NCI-H1694 (cell line): ENCODE measurements at regions not wholly inside any gene's neighbourhood (a gene's known extent, or its start where the extent isn't known, plus 50 kb on each side); places are given as distances from the start of the nearest gene placed in this dataset.
"Not testable (repeated sequence)": the region's sequence is repeated elsewhere in the genome, so short reads cannot be mapped to it uniquely, and the experiment has no call there.

ENCODE experiments used
- DNase-seq: peaks from one replicate; lab custom pipeline; 2025; lab: John Stamatoyannopoulos, UW

- no peak for DNase-seq
Observed at GRCh38 chr17:53046781-53047180, 775.9 kb upstream of the KIF2B start.

- DNase-seq, result no peak
Observed at GRCh38 chr17:53039981-53040380, 782.7 kb upstream of the KIF2B start.

DNA sequence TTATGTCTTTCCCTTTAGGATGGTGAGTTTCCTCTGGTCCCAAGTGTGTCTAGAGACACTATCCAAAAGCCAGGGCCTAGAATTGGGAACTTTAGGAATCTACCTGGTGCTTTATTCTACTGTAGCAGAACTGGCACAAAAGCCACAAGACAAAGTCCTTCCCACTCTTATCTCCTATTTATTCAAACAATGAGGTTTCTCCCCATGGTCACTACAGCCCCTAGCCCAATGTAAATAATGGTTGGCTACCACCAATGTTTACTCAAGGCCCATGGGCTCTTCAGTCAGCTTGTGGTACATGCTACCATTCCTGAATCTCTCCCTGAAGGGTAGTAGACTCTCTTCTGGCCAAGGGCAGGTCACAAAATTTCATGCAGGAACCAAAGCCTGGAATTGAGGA is 789.4 kb upstream of the KIF2B start:
- no peak for DNase-seq

- peak; percentile 75 for DNase-seq
Observed at GRCh38 chr17:53032861-53033271, 789.9 kb upstream of the KIF2B start.

- no peak for DNase-seq
Observed at GRCh38 chr17:53017227-53017626, 805.5 kb upstream of the KIF2B start.

DNA sequence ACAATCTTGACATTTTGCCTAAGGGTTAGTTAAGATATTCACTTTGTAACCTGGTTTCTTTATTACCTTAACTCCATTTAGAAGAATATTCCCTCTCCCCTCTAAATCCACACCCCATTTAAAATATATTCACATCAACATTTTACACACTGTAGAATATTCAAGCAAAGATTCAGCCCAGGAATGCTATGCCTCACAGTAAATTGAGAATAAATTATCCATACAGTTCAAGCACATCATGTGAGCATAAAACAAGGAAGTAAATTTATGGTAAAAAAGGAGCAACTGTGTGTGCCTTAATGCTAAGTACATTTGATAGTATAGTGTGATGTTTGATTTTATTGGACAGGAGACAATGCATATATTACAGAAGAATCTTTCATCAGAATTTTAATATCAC is 806.6 kb upstream of the KIF2B start:
- DNase-seq, result no peak

DNA sequence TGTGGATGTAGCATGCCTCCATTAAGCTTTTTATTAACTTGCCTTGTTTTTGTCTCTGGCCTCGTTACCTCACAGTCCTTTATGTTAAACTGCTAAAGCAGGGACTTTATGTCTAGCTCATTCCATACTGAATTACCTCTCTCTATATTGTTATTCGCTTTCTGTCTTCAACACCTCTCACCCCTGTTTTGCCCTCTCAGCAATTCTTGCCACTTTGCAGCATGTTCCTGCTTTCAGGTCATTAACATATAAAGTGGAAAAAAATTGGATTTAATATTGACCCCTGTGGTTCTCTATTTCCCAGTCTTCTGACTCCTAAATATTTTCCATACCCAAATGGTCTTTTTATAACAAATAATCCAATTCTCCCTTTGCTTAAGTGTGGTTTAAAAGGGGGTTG is 810.4 kb upstream of the KIF2B start:
- DNase-seq, result no peak

DNA sequence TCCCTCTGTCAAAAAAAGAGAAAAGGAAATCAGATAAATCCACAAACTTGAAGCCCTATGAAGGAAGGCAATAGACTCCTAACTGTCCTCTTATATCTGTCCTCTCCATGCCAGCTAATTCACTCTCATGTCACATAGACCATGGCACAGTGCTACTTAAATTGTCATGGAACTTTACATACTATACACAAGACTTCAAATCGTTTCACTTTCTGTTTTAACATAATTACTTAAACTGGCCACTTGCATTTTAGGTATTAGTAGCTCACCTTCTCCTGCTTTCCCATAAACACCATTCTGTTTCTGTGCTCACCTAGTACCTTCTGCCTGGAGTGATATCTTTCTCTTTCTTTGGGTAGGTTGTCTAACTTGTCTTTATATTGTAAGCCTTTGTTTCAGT is 816.7 kb upstream of the KIF2B start:
- no peak for DNase-seq

DNA sequence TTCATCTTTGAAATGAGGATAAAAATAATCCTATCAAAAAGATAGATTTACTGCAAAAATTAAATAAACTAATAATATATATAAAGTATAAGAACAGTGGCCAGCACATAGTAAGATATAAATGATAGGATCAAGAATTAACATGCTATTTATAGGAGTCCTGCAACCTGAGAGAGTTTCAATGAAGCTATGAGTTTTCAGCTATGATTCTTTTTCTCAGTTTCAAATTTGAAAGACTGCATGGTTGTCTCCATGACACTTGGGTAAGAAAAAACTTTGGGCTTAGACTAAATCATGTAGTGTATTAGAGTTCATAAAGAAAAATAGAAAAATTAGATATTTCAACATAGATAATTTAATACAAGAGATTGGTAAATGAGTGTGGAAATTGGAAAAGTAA is 817.8 kb upstream of the KIF2B start:
- DNase-seq, result no peak

GRCh38 chr17:52995881-52996280 is 826.8 kb upstream of the KIF2B start:
- no peak for DNase-seq

DNA sequence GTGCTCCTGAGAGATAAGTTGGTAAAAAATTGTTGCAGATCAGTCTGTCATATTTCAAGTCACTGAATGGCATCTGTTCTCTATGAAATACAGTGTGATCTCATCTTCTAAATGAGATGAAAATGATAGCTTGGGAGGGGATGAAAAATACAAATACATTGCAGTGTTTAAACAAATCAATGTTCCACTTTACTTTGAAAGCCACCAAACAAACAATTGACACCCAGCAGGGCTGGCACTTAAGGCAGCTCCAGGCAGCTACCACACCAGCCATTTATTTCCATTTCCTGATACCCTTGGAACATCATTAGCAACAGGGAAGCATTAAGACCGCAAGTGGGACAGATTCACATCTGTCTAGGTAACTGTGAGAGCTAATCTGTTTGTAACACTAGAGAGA is 827.6 kb upstream of the KIF2B start:
- no peak for DNase-seq

DNA sequence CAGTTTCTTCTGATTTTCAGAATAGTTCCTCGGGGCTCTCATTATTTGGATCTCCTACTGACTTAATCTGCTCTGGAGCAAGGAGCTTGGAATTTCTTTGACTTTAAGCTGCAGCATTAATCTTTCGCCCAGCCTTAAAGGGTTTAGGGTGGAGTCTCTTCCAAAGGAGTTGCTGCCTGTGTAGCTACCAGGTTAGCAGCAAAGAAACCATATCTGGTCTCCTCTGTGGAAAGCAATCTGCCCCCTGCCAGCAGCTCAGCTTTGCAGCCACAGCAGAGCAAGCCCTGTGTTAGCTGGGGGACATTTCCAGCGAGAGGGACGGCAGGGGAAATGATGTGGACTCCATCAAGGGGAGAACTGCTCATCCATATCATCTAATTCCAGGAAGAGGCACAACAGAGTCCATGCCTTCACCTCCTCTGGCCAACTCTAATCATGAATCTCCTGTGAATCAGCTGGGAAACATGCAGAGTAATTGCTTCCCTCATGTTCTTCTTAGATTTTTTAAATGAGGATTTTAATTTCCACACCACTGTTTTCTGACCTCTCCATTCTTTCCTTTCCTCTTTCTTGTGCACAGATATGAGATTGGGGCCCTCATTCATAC is 827.6 kb upstream of the CA10 start:
- no peak for DNase-seq

DNA sequence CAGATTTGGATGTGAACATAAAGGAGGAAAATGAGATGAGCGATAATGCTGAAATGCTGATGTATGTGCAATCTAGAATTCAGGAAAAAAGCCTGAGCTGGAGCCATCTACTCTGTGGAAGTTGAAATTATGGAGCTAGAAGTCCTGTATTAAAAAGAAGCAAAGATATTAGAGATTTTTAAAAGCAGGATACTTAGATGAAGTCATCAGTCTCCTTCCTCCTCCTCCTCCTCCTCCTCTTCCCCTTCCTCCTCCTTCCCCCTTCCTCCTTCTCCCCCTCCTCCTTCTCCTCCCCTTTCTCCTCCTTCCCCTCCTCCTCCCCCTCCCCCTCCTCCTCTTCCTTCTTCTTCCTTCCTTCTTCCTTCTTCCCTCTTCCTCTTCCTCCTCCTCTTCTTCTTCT is 823.8 kb upstream of the CA10 start:
- DNase-seq, result no peak

- no peak for DNase-seq
Observed at GRCh38 chr17:52979921-52980320, 821.4 kb upstream of the CA10 start.

DNA sequence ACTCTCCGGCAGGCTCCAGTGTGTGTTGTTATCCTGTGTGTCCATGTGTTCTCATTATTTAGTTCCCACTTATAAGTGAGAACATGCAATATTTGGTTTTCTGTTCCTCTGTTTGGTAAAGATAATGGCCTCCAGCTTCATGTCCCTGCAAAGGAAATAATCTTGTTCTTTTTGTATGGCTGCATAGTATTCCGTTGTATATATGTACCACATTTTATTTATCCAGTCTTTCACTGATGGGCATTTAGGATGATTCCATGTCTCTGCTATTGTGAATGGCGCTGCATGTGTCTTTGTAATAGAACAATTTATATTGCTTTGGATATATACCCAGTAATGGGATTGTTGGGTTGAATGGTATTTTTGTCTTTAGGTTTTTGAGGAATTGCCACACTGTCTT is 807.3 kb upstream of the CA10 start:
- DNase-seq, result no peak

- not testable (repeated sequence) for DNase-seq
Observed at GRCh38 chr17:52961751-52962150, 803.2 kb upstream of the CA10 start.

- DNase-seq, result no peak
Observed at GRCh38 chr17:52957411-52957810, 798.9 kb upstream of the CA10 start.

- no peak for DNase-seq
Observed at GRCh38 chr17:52947418-52947817, 788.9 kb upstream of the CA10 start.

- DNase-seq, result no peak
Observed at GRCh38 chr17:52938623-52939230, 780.2 kb upstream of the CA10 start.

DNA sequence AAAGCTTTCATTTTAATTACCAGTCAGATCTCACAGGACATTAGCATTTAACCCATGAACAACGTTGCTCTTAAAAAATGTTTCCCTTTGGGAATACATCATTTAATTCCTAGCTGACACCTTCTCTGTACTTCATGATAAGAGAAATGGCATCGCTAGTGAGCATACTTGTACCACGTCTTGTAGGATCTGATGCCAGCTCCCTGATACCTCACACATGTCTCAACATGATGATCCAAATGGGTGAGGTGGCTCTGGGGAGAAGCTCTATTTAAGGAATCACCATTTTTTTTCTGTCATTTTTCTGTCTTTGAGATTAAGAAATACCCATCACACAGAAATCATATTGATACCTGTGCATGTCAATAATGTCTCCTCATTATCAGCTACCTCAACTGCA is 772.1 kb upstream of the CA10 start:
- DNase-seq, result no peak

GRCh38 chr17:52930145-52930544 is 771.6 kb upstream of the CA10 start:
- no peak for DNase-seq

DNA sequence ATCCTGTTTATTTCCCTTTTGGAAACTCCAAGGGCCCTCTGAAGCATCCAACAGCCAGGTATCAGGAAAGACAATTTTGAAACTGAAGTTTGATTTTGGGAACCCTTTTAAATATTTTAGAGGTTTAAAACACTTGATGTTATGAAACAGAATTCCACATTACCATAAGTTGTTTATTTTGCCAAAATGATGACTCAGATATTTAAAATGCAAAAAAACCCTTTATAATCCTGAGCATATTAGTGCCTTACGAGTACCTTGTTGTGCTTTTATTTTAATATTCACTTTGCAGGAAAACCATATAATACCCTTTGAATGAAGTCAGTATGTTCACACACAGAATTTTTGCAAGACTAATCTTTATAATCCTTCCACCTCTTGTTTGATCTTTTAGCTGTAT is 765.1 kb upstream of the CA10 start:
- no peak for DNase-seq

DNA sequence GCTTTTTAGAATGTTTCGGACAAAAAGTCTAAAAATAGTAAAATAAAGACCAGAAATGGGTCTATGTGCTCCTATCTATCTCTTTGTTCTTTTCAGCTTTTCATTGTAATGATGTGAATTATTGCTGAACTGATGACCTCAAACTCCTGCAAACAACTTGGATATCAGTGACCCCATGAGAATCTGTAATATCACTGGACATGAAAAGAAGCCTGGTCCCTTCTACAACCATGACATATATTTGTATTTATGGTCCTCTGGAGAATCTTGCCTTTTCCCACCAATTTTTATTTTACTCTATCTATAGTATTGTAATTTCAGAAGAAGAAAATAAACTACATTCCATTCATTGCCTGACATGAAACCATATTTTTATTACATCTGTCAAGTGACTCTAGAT is 740.7 kb upstream of the CA10 start:
- no peak for DNase-seq

DNA sequence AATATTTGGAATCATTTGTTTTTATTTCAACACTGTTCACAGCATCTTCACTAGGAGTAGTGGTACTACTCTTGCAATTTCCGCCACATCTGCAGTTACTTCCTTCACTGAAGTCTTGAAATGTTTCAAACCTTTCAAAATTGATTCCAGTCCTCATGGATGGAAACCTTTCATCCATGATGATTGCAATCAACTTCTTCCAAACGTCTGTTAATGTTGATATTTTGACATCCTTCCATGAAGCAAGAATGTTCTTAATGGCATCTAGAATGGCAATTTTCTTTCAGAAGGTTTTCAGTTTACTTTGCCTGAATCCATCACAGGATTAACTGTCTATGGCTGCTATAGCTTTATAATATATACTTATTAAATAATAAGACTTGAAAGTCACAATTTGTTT is 736.8 kb upstream of the CA10 start:
- no peak for DNase-seq
